ENCODE measurements at regions not wholly inside any gene's neighbourhood (a gene's known extent, or its start where the extent isn't known, plus 50 kb on each side); places are given as distances from the start of the nearest gene placed in this dataset.

DNA sequence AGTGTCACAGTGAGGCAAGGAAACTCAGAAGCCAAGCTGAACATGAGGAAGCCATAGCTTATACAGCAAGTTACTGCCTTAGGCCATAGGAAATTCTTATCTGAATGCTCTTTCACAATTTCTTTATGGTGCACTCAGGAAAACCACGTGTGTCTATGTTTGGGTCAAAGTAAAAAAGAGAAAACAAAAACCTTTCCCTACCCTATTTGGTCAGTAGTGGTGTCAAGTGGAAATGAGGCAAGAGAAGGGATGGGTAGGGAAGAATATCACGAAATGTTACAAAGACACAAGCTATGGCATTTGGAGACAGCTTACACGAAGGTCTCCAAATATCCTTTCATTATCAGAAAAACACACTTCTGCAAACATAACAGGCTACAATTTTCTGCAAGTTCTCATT, 83.4 kb upstream of the INPP4B start:
- Histone ChIP-seq H3K36me3 (no peaks in the 10 kb centered on the region), H3K27me3 (no peaks in the 10 kb centered on the region), H3K4me3 (no peak overlapping the region), H3K27ac (no peak overlapping the region), H3K9me3 (no peaks in the 10 kb centered on the region), H3K4me1 (no peaks in the 10 kb centered on the region)
- intact Hi-C loops (cut with DNase I; ENCODE audit: low total_unique reads) = no loop called here
- TF ChIP-seq POLR2A (IDR thresholded peaks at IDR 0.05) = no peak
- TF ChIP-seq POLR2AphosphoS5 (IDR thresholded peaks at IDR 0.05) = no peak
- TF ChIP-seq CTCF (IDR thresholded peaks at IDR 0.05) = no peak
- DNase-seq (ENCODE audit: low spot score in 2 of 2) = no peak

- intact Hi-C loops (cut with DNase I; ENCODE audit: low total_unique reads) = no loop called here
These were observed 87.1 kb upstream of the INPP4B start for GRCh38 chr4:142933207-142933606.

DNA sequence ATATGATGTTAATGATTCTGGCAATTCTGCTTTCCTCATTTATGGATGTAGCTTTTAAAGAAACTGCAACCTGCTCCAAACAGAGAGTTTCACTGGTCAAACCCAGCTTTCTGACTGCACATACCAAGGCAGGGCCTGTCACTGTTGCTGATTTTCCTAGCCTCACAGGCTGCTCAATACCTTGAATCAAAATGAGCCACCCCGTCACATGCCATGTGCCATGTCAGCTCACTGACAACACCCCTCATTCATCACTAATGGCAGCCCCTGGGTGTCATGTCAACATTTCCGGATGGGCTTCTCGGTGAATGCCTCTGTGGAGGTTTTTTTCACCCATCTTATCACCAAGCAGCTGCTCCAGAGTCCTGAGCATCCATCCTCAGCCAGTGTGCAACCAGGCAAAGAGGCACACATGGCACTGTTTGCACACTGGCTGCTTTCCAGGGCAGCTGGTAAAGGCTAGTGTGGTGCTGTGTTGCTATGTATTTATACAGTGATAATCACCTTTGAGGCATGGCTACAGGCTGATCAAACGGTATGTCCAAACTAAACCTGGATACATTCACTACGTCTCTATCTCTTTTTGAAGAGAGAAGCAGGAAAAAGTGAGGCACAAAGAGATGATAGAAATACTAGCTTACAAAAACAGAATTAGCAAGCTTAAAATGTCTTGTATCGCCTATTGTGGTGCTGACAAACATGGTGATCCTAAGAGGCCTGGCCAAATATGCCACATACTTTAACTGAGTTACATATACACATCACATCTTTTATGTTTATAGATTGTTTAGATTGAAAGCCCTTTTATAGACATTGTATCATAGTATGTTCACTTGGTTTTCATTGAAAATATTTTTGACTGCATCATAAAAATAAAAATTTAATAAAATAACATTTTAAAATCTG, 94.6 kb upstream of the INPP4B start:
- intact Hi-C loops (cut with DNase I; ENCODE audit: low total_unique reads) = no loop called here
- H3K9me3 ChIP-seq = no peaks in the 10 kb centered on the region
- H3K27me3 ChIP-seq = no peaks in the 10 kb centered on the region
- H3K36me3 ChIP-seq = no peaks in the 10 kb centered on the region
- H3K27ac ChIP-seq = no peak overlapping the region
- no peak for DNase-seq (ENCODE audit: low spot score in 2 of 2)
- TF ChIP-seq CTCF (IDR thresholded peaks at IDR 0.05) (no peak), POLR2AphosphoS5 (IDR thresholded peaks at IDR 0.05) (no peak), POLR2A (IDR thresholded peaks at IDR 0.05) (no peak)
- no peak overlapping the region for H3K4me3 ChIP-seq
- no peaks in the 10 kb centered on the region for H3K4me1 ChIP-seq

More at GRCh38 chr4:142933207-142933606, 87.1 kb upstream of the INPP4B start:
- no peak overlapping the region for H3K27ac ChIP-seq
- no peaks in the 10 kb centered on the region for H3K4me1 ChIP-seq
- H3K4me3 ChIP-seq = no peak overlapping the region
- no peak for DNase-seq (ENCODE audit: low spot score in 2 of 2)
- H3K27me3 ChIP-seq = no peaks in the 10 kb centered on the region
- H3K9me3 ChIP-seq = no peaks in the 10 kb centered on the region
- no peaks in the 10 kb centered on the region for H3K36me3 ChIP-seq
- no peak for TF ChIP-seq POLR2A (IDR thresholded peaks at IDR 0.05)
- no peak for TF ChIP-seq POLR2AphosphoS5 (IDR thresholded peaks at IDR 0.05)

GRCh38 chr4:142944565-142944964, 98.5 kb upstream of the INPP4B start:
- Histone ChIP-seq H3K4me3 (no peak overlapping the region), H3K27me3 (no peaks in the 10 kb centered on the region), H3K9me3 (peaks cover 0 to 10% of the 10 kb centered on the region in 2 donors), H3K36me3 (no peaks in the 10 kb centered on the region), H3K4me1 (no peaks in the 10 kb centered on the region), H3K27ac (no peak overlapping the region)
- DNase-seq (ENCODE audit: low spot score in 2 of 2) = no peak
- TF ChIP-seq POLR2A (IDR thresholded peaks at IDR 0.05) (no peak), CTCF (IDR thresholded peaks at IDR 0.05) (no peak), POLR2AphosphoS5 (IDR thresholded peaks at IDR 0.05) (no peak)
- intact Hi-C loops (cut with DNase I; ENCODE audit: low total_unique reads) = no loop called here

DNA sequence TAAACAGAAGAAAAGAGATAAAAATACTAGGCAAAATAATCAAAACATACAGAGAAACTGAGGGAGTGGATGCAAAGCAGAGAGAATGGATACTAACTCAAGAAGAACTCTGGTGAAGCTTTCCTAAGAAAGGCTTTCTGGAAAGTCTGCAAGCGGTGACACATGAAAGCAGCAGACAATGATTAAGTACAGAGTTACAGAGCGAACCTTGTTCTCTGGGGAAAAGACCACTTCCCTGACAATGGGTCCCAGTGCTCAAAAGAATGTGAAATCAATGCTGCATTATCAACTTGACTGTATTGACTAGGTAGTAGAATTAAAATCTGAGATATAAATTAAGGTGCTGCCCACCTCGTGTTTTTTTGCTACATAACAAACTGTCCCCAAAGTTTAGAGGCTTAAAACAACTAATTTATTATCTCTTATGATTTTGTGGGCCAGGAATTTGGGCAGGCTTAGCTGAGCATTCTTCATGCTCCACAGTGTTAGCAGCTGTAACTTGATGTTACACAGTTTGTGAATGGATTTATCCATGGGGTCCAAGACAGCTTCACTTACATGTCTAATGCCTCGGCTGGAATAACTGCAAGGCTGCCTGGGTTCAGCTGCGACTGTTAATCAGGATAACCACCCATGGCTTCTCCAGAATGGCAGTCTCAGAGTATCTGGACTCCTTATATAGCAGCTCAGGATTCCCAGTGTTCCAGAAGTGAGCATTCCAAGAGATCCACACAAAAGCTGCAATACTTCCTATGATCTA, 106.9 kb upstream of the INPP4B start:
- Histone ChIP-seq H3K4me3 (no peak overlapping the region), H3K27ac (no peak overlapping the region), H3K27me3 (no peaks in the 10 kb centered on the region), H3K36me3 (no peaks in the 10 kb centered on the region), H3K4me1 (no peaks in the 10 kb centered on the region), H3K9me3 (no peaks in the 10 kb centered on the region)
- no peak for DNase-seq (ENCODE audit: low spot score in 2 of 2)
- TF ChIP-seq CTCF (IDR thresholded peaks at IDR 0.05) (no peak), POLR2A (IDR thresholded peaks at IDR 0.05) (no peak), POLR2AphosphoS5 (IDR thresholded peaks at IDR 0.05) (no peak)
- intact Hi-C loops (cut with DNase I; ENCODE audit: low total_unique reads) = no loop called here

Data from breast epithelium (tissue), 4 donors.